Left cardiac atrium (tissue), 4 donors: ENCODE measurements at regions not wholly inside any gene's neighbourhood (a gene's known extent, or its start where the extent isn't known, plus 50 kb on each side); places are given as distances from the start of the nearest gene placed in this dataset.

Source experiments
- ATAC-seq, 2 donors: fragments of 200-7000 bp; cut with Tn5 transposase; one replicate each; pipeline ENCODE4 v1.9.1; 2020; ENCODE audit warnings: mild to moderate bottlenecking in 2 of 2, moderate library complexity in 2 of 2
- DNase-seq: peaks from one replicate; pipeline ENCODE4 v3.0.0-alpha.2; 2020
- intact Hi-C, 2 donors: fragments of 100-400 bp; cut with DNase I; formaldehyde crosslinking; loops; one replicate each; pipeline versions ENCODE4 v1.14.1 to v1.15.1; 2022 to 2023
- donor health status: DM: no; HTN: yes; CAD: no.
- donor health status: DM: no; HTN: yes; CAD: no; lungs with severe emphysema.
- donor health status: DM: yes; HTN: yes; CAD: no.
- donor health status: Dilated cardiomyopathy.

DNA sequence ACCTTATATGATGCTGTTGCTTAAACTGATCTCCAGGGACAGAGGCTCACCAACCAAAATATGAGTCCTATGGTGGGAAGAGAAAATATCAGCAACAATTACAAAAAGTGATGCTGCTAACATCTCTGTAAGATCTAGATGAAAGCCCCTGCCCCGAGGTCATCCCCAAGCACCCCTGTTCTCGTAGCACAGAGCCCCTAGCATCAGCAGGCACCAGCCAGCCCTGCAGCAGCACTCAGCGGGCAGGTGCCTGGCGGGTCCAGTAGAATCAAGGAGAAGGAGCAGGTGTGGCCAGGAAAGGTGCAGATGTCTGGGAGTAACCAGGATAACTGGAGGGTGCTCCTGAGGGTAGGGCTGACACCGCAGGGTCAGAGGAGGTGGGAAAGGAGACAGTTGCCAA is 474.2 kb upstream of the MYT1L start:
- DNase-seq, result no peak
- intact Hi-C loops, result no loop called here
- no peak for ATAC-seq

GRCh38 chr2:2804528-2804927 is 473.5 kb upstream of the MYT1L start:
- intact Hi-C loops, result no loop called here
- ATAC-seq, result no peak

GRCh38 chr2:2801458-2801857 is 470.4 kb upstream of the MYT1L start:
- DNase-seq (no peak), ATAC-seq (no peak)
- intact Hi-C loops, result no loop called here

More at GRCh38 chr2:2804528-2804927, 473.5 kb upstream of the MYT1L start:
- no peak for DNase-seq

DNA sequence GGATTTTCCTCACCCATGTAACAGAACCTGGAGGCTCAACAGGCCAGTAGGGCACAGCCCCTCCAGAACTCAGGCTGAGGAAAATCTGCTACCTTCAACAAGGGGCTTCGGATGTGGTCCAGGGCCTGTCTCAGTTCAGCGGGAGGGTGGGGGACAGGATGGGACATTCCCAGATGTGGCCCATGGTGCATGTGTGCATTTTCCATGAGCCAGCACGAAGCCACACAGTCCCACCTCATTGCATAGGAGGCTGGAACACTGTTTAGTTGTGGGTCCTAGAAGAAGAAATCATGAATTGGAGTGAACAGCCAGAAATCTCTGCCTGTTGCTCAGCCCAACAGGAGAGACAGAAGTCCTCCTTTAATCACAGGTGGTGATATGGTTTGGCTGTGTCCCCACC is 469.6 kb upstream of the MYT1L start:
- no peak for ATAC-seq
- DNase-seq, result no peak
- intact Hi-C loops, result no loop called here

- intact Hi-C loops, result no loop called here
- ATAC-seq, result no peak
Measured at GRCh38 chr2:2800001-2800400, 468.9 kb upstream of the MYT1L start.

GRCh38 chr2:2799151-2799697 is 468.1 kb upstream of the MYT1L start:
- intact Hi-C loops, result no loop called here
- no peak for DNase-seq
- no peak for ATAC-seq

More at GRCh38 chr2:2800001-2800400, 468.9 kb upstream of the MYT1L start:
- DNase-seq, result no peak

DNA sequence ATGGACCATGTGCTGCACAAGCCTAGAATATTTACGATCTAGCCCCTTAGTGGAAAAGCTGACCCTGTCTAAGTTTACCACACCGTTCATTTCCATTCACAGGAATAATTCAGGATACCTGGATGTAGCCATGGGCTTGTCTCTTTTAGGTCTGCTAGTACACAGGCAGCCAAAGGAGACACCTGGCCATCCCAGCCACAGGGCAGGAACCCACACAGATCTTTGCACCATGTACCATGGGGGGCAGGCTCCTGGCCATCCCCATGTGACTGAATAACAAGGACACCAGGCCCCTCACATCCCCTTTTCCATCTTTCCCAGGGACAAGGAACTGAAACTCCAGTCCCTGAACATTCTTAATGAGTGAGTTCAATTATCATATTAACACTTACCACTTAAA is 467.3 kb upstream of the MYT1L start:
- ATAC-seq, result no peak
- intact Hi-C loops, result no loop called here
- no peak for DNase-seq

- intact Hi-C loops, result no loop called here
- no peak for DNase-seq
- no peak for ATAC-seq
Measured at GRCh38 chr2:2797797-2798196, 466.7 kb upstream of the MYT1L start.

GRCh38 chr2:2796207-2796606 is 465.1 kb upstream of the MYT1L start:
- intact Hi-C loops, result no loop called here
- DNase-seq (no peak), ATAC-seq (no peak)

GRCh38 chr2:2795438-2796091 is 464.5 kb upstream of the MYT1L start:
- intact Hi-C loops, result no loop called here
- DNase-seq (no peak), ATAC-seq (no peak)

DNA sequence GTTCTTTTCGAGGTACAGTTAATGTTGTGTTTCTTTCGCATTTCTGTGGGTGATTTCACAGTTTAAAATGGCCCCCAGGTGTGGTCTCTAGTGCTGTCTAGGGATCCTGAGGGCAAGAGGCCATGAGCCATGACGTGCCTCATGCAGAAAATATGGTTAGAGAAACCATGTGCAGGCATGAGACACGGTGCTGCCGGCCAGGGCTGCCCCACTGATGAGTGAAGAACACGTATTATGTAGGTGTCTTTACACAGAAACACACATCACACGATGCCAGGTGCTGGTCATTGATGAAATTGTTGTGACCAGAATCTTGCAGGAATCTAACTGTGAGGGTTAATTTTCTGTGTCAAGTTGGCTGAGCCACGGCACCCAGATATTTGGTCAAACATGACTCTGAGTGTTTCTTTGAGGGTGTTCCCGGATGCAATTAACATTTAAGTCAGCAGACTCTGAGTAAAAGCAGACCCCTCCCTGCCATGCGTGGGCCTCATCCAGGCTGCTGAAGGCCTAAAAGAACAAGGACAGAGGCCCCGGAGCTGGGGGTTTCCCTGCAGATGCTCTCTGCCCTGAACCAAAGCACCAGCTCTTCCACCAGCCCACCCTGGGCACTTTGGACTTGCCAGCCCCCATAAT is 463.0 kb upstream of the MYT1L start:
- intact Hi-C loops, result no loop called here
- ATAC-seq, result no peak
- no peak for DNase-seq

DNA sequence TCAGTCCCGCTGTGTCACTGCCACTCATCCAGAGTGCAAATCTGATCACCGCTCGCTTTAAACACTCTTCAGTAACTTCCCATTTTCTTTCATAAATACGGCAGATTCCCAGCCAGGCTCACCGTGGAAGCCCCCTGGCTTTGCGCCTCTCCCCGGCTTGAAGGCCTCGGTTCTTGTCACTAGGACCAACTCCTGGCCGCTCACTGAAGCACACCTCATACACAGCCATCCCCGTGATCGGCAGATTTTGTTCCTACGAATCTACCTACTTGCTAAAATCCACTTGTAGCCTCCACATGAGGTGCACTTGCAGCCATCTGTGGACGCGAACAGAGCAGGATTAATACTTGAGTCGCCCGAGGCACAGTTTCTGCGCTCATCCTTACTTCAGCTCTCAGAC is 462.4 kb upstream of the MYT1L start:
- intact Hi-C loops, result no loop called here
- ATAC-seq (no peak), DNase-seq (no peak)

- ATAC-seq, result no peak
- intact Hi-C loops, result no loop called here
- DNase-seq, result no peak
Measured at GRCh38 chr2:2791606-2792005, 460.5 kb upstream of the MYT1L start.

DNA sequence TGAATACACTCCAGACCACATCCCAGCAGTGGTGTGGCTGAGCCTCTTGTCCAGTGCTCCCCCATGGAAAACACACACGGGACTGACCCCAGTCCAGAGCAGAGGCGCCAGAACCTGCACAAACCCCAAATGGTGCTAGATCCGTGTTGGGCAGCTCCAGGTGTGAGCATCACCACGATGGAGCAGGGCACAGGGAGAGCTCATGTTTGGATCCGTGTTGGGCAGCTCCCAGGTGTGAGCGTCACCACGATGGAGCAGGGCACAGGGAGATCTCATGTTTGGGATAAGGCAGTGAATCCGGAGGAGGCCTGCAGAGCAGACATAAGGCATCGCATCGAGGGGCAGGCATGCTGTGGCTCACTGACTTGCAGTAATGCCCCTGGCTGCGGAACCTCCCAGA is 460.0 kb upstream of the MYT1L start:
- ATAC-seq, result no peak

GRCh38 chr2:2788076-2788475 is 457.0 kb upstream of the MYT1L start:
- ATAC-seq, result no peak
- intact Hi-C loops, result no loop called here
- DNase-seq, result no peak

More for the DNA sequence above, 460.0 kb upstream of the MYT1L start:
- DNase-seq, result no peak
- intact Hi-C loops, result no loop called here

- ATAC-seq (peak; percentile 63 to 74), DNase-seq (peak; percentile 67)
- intact Hi-C loops, result no loop called here
Measured at GRCh38 chr2:2787301-2787907, 456.3 kb upstream of the MYT1L start.

DNA sequence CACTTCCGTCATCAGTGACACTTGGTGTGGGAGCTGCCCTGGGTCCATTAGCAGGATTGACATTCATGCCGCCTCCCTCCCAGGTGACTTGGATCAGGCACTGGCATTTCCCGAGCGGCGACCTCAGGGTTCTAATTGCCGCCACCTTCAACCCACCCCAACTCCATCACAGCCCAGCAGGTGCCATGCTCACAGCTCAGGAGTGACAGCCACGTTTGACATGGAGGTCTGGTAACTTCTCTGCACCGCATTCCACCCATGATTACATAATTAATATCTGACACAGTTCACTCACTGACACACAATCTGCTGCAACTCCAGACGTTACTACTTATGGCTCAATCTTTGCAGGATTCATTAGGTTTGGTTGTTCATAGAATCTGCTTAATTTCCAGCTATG is 450.9 kb upstream of the MYT1L start:
- ATAC-seq, result no peak
- no peak for DNase-seq
- intact Hi-C loops, result no loop called here

DNA sequence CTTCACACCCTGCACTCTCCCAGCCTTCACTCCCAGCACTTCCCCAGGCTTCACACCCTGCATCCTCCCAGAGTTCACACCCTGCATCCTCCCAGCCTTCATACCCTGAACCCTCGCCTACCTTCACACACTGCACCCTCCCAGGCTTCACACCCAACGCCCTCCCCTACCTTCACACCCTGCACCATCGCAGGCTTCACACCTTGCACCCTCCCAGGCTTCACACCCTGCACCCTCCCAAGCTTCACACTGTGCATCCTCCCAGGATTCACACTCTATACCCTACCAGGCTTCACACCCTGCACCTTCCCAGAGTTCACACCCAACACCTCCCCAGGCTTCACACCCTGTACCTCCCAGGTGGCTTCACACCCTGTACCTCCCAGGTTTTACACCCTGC is 448.7 kb upstream of the MYT1L start:
- ATAC-seq, result no peak
- DNase-seq, result no peak
- intact Hi-C loops, result no loop called here

- intact Hi-C loops, result no loop called here
- DNase-seq, result no peak
Measured at GRCh38 chr2:2777876-2778275, 446.8 kb upstream of the MYT1L start.

GRCh38 chr2:2777213-2777612 is 446.1 kb upstream of the MYT1L start:
- intact Hi-C loops, result no loop called here
- no peak for DNase-seq
- no peak for ATAC-seq

More at GRCh38 chr2:2777876-2778275, 446.8 kb upstream of the MYT1L start:
- no peak for ATAC-seq

- no peak for ATAC-seq
- DNase-seq, result no peak
- intact Hi-C loops, result no loop called here
Measured at GRCh38 chr2:2775018-2775417, 443.9 kb upstream of the MYT1L start.
